LNCAP (cell line): ENCODE measurements at regions not wholly inside any gene's neighbourhood (a gene's known extent, or its start where the extent isn't known, plus 50 kb on each side); places are given as distances from the start of the nearest gene placed in this dataset.

Experiments used
- CTCF ChIP-seq: fragments of 450-650 bp; IDR thresholded peaks from 2 replicates; pipeline ENCODE4 v1.5.1; 2017; ENCODE audit warnings: mild to moderate bottlenecking

- no peak for TF ChIP-seq CTCF
Observed at GRCh38 chr11:69878144-69878883, 59.1 kb upstream of the FGF3 start.

- no peak for TF ChIP-seq CTCF
Observed at GRCh38 chr11:69878927-69879728, 59.9 kb upstream of the FGF3 start.

- TF ChIP-seq CTCF, result no peak
Observed at GRCh38 chr11:69879729-69880005, 60.5 kb upstream of the FGF3 start.

GRCh38 chr11:69880041-69880825 lies 61.0 kb upstream of the FGF3 start:
- no peak for TF ChIP-seq CTCF

GRCh38 chr11:69880826-69881445 lies 61.7 kb upstream of the FGF3 start:
- TF ChIP-seq CTCF, result no peak

- TF ChIP-seq CTCF, result no peak
Observed at GRCh38 chr11:69881467-69882269, 62.5 kb upstream of the FGF3 start.

- TF ChIP-seq CTCF, result no peak
Observed at GRCh38 chr11:69882270-69882608, 63.0 kb upstream of the FGF3 start.
